Glutamatergic neuron (in vitro differentiated cells): ENCODE measurements at regions not wholly inside any gene's neighbourhood (a gene's known extent, or its start where the extent isn't known, plus 50 kb on each side); places are given as distances from the start of the nearest gene placed in this dataset.
A peak's percentile ranks its signal among the peaks of the same experiment; 100 is the strongest.

Source experiments
- DNase-seq: peaks from one replicate; pipeline ENCODE4 v3.0.0; 2022
- H3K27ac Mint-ChIP-seq: one replicate; pipeline ENCODE4 v1.8.0; 2020; ENCODE audit warnings: mild to moderate bottlenecking, mixed read lengths, inconsistent platforms; ENCODE audit not compliant: unreplicated experiment
- H3K27me3 Mint-ChIP-seq: one replicate; pipeline ENCODE4 v1.8.0; 2020; ENCODE audit warnings: mild to moderate bottlenecking, moderate library complexity, mixed read lengths, inconsistent platforms; ENCODE audit not compliant: unreplicated experiment
- H3K36me3 Mint-ChIP-seq: one replicate; pipeline ENCODE4 v1.8.0; 2020; ENCODE audit warnings: mild to moderate bottlenecking, mixed read lengths, inconsistent platforms; ENCODE audit not compliant: unreplicated experiment
- H3K4me1 Mint-ChIP-seq: one replicate; pipeline ENCODE4 v1.8.0; 2020; ENCODE audit warnings: mild to moderate bottlenecking, low read depth, mixed read lengths, inconsistent platforms; ENCODE audit not compliant: unreplicated experiment
- H3K4me3 Mint-ChIP-seq: one replicate; pipeline ENCODE4 v1.8.0; 2020; ENCODE audit warnings: mild to moderate bottlenecking, mixed read lengths, inconsistent platforms; ENCODE audit not compliant: unreplicated experiment
- H3K9me3 Mint-ChIP-seq: one replicate; pipeline ENCODE4 v1.8.0; 2020; ENCODE audit warnings: mild to moderate bottlenecking, moderate library complexity, mixed read lengths, inconsistent platforms; ENCODE audit not compliant: unreplicated experiment
- CTCF ChIP-seq: fragments of 200-600 bp; sonication (generic); IDR thresholded peaks from one replicate; pipeline ENCODE4 v1.5.0; 2021; ENCODE audit not compliant: partially characterized antibody, unreplicated experiment

DNA sequence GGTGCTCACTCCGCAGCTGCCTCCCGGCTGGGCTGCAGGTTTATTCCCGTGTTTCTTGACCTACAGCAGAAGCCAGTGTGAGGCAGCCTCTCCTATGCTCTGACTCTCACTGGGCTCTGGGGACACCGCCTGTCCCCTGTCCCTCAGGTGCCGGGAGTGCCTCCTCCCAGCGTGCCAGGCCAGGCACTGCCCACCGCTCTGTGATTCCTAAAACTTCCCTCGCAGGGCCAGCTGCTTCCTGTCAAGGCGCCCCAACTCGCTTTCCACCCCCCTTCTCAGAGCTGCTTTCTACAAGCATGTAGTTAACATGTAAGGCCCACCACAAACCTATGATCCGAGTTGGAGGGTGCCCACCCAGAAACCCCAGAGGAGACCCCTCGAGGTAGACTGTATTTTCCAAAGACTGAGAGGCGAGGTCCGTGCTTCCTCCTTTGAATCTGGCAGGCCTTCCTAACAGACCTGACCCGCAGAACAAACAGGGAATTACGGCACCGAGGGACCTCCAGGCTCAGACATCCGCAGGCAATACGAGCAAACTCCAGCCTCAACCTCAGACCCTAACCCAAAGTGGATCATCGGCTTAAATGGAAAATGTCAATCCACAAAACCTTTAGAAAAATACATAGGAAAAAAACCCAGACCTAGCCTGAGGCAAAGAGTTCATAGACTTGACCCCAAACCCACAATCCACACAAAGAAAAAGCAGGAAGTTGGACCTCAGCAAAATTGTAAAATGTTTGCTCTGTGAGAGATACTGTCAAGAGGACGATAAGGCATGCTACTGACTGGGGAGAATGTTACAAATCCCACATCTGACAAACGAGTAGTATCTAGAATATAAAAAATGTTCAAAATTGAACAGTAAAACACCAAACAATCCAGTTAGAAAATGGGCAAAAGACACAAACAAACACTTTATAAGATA is 121.3 kb upstream of the IQSEC1 start:
- TF ChIP-seq CTCF: no peak
- Mint-ChIP-seq H3K36me3 (peaks cover 4% of the 10 kb centered on the region), H3K27me3 (no peaks in the 10 kb centered on the region), H3K27ac (no peak overlapping the region), H3K4me1 (peaks cover 8% of the 10 kb centered on the region), H3K4me3 (no peak overlapping the region), H3K9me3 (peaks cover 2% of the 10 kb centered on the region)
- no peak for DNase-seq

GRCh38 chr3:13193320-13194284 is 120.4 kb upstream of the IQSEC1 start:
- peak; percentile 18 for TF ChIP-seq CTCF
- Mint-ChIP-seq H3K4me3 (no peak overlapping the region), H3K27ac (no peak overlapping the region), H3K27me3 (no peaks in the 10 kb centered on the region), H3K9me3 (peaks cover 2% of the 10 kb centered on the region), H3K36me3 (peaks cover 4% of the 10 kb centered on the region), H3K4me1 (peaks cover 8% of the 10 kb centered on the region)
- no peak for DNase-seq

- Mint-ChIP-seq H3K27ac (no peak overlapping the region), H3K9me3 (peaks cover 2% of the 10 kb centered on the region), H3K36me3 (peaks cover 4% of the 10 kb centered on the region), H3K4me1 (peaks cover 8% of the 10 kb centered on the region), H3K4me3 (no peak overlapping the region), H3K27me3 (no peaks in the 10 kb centered on the region)
- DNase-seq: peak; percentile 63
- peak; percentile 70 for TF ChIP-seq CTCF
Measured at GRCh38 chr3:13192471-13193213, 119.4 kb upstream of the IQSEC1 start.

DNA sequence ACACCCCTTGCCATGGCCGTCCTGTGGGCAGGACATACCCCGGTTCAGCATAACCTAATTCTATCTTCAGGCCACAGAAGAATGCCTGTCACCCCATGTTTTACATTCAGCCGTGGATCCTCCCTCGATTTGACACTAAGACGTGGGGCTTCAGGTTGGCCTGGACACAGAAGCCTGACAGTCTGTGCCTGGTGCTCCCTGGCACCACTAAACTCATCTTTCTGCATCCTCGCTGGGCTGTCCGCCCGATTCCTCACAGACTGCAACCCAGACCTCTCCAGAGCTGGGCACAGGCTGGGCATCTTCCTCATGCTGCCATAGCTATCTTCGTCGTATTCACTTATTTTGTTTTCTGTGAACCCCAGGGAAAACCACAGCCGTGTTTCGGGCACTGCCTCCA is 117.8 kb upstream of the IQSEC1 start:
- Mint-ChIP-seq H3K4me1 (peaks cover 1% of the 10 kb centered on the region), H3K27ac (no peak overlapping the region), H3K36me3 (peaks cover 4% of the 10 kb centered on the region), H3K4me3 (no peak overlapping the region), H3K27me3 (no peaks in the 10 kb centered on the region), H3K9me3 (peaks cover 2% of the 10 kb centered on the region)
- no peak for DNase-seq
- TF ChIP-seq CTCF: no peak
